ENCODE measurements at regions not wholly inside any gene's neighbourhood (a gene's known extent, or its start where the extent isn't known, plus 50 kb on each side); places are given as distances from the start of the nearest gene placed in this dataset.

DNA sequence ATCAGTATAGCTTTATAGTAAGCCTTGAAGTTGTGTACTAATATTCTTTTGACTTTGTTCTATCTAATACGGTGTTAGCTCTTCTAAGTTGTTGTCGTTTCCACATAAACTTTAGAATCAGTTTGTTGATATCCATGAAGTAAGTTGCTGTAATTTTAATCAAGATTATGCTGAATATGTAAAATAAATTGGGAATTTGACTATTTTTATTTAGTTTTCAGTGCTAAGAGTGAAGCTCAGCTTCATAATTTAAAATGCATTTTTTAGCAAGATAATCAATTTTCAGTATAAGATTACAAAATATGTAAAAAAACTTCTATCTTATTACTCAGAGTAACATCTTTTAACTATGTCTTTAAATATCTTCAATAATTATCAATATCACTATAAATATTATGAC is 1374.8 kb downstream of the PCDH7 start:
- no peaks in the 10 kb centered on the region for H3K4me1 Mint-ChIP-seq
- no peak overlapping the region for H3K4me3 ChIP-seq (ENCODE audit: low read length in 2 of 2)
- H3K36me3 Mint-ChIP-seq, result no peaks in the 10 kb centered on the region
- no peaks in the 10 kb centered on the region for H3K27me3 ChIP-seq (ENCODE audit: insufficient read depth, low read length)
- H3K27ac ChIP-seq (ENCODE audit: low read depth, low read length), result no peak overlapping the region
- H3K27me3 Mint-ChIP-seq, result no peaks in the 10 kb centered on the region
- peaks cover 0 to 13% (median 2%) of the 10 kb centered on the region in 8 donors for H3K9me3 Mint-ChIP-seq
- no peaks in the 10 kb centered on the region for H3K9me3 ChIP-seq (ENCODE audit: control insufficient read depth in 1 of 2, low read length in 2 of 2)
- POLR2A ChIA-PET (ENCODE audit: partially characterized antibody), result no interaction called here
- CTCF ChIA-PET (ENCODE audit: partially characterized antibody), result no interaction called here
- DNase-seq, result no peak
- no peaks in the 10 kb centered on the region for H3K4me1 ChIP-seq (ENCODE audit: insufficient read depth, low read length)
- H3K27ac Mint-ChIP-seq, result no peak overlapping the region
- intact Hi-C loops (cut with micrococcal nuclease), result no loop called here
- no peak overlapping the region for H3K4me3 Mint-ChIP-seq
- H3K36me3 ChIP-seq (ENCODE audit: insufficient read depth, low read length), result no peaks in the 10 kb centered on the region

DNA sequence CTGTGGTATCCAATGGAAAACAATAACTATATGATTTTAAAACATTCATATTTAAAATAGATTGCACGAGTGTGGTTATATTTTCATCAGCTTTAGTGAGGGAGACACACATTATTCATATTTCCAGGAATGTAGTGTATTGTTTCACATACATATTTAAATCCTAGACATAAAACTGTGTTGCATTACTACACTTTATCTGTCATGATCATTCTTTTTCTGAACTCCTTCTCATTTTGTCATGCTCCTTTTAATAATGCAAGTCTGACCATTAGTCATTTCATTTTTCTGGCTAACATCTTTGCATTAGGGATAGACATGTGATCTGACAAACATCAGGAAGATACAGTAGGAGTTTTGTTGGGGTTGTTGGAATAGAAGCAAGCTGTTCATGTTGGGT is 1382.7 kb downstream of the PCDH7 start:
- no peaks in the 10 kb centered on the region for H3K4me1 Mint-ChIP-seq
- ChIA-PET CTCF (ENCODE audit: partially characterized antibody) (no interaction called here), POLR2A (ENCODE audit: partially characterized antibody) (no interaction called here)
- peaks cover 0 to 19% (median 4%) of the 10 kb centered on the region in 8 donors for H3K9me3 Mint-ChIP-seq
- Histone ChIP-seq H3K27ac (ENCODE audit: low read depth, low read length) (no peak overlapping the region), H3K9me3 (ENCODE audit: control insufficient read depth in 1 of 2, low read length in 2 of 2) (no peaks in the 10 kb centered on the region), H3K4me3 (ENCODE audit: low read length in 2 of 2) (no peak overlapping the region), H3K27me3 (ENCODE audit: insufficient read depth, low read length) (no peaks in the 10 kb centered on the region), H3K36me3 (ENCODE audit: insufficient read depth, low read length) (no peaks in the 10 kb centered on the region), H3K4me1 (ENCODE audit: insufficient read depth, low read length) (no peaks in the 10 kb centered on the region)
- no peaks in the 10 kb centered on the region for H3K36me3 Mint-ChIP-seq
- no peak for DNase-seq
- H3K27me3 Mint-ChIP-seq, result no peaks in the 10 kb centered on the region
- no peak overlapping the region for H3K4me3 Mint-ChIP-seq
- intact Hi-C loops (cut with micrococcal nuclease), result no loop called here
- no peak overlapping the region for H3K27ac Mint-ChIP-seq

GRCh38 chr4:32106767-32107166 is 1386.6 kb downstream of the PCDH7 start:
- H3K4me1 Mint-ChIP-seq, result no peaks in the 10 kb centered on the region
- Histone ChIP-seq H3K9me3 (ENCODE audit: control insufficient read depth in 1 of 2, low read length in 2 of 2) (no peaks in the 10 kb centered on the region), H3K36me3 (ENCODE audit: insufficient read depth, low read length) (no peaks in the 10 kb centered on the region), H3K27ac (ENCODE audit: low read depth, low read length) (no peak overlapping the region), H3K4me3 (ENCODE audit: low read length in 2 of 2) (no peak overlapping the region), H3K4me1 (ENCODE audit: insufficient read depth, low read length) (no peaks in the 10 kb centered on the region), H3K27me3 (ENCODE audit: insufficient read depth, low read length) (no peaks in the 10 kb centered on the region)
- intact Hi-C loops (cut with micrococcal nuclease), result no loop called here
- H3K9me3 Mint-ChIP-seq, result peaks cover 0 to 19% (median 6%) of the 10 kb centered on the region in 8 donors
- ChIA-PET CTCF (ENCODE audit: partially characterized antibody) (no interaction called here), POLR2A (ENCODE audit: partially characterized antibody) (no interaction called here)
- H3K27me3 Mint-ChIP-seq, result no peaks in the 10 kb centered on the region
- no peak overlapping the region for H3K4me3 Mint-ChIP-seq
- no peaks in the 10 kb centered on the region for H3K36me3 Mint-ChIP-seq
- DNase-seq, result no peak
- H3K27ac Mint-ChIP-seq, result peak overlapping the region in 1 of 7 donors; percentile 4

DNA sequence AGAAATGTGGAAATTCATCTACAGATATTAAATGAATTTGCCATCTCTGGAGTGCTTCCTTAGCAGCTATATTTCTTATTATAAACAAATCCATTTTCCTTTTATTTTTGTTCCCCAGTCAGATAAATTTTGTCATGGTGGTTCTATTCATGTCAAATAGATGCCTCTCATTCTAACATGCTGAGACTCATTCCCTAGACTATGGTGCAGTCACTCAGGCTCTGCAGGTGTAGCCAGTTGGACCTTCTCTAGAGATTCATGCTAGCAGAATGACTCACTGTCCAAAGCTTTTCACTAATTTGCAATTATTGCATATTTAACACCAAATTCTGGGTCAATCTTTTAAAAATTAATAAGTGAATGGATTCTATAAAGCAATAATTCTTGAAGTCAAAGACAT is 1392.7 kb downstream of the PCDH7 start:
- H3K27ac Mint-ChIP-seq, result no peak overlapping the region
- H3K36me3 Mint-ChIP-seq, result no peaks in the 10 kb centered on the region
- Histone ChIP-seq H3K9me3 (ENCODE audit: control insufficient read depth in 1 of 2, low read length in 2 of 2) (no peaks in the 10 kb centered on the region), H3K4me1 (ENCODE audit: insufficient read depth, low read length) (no peaks in the 10 kb centered on the region), H3K27me3 (ENCODE audit: insufficient read depth, low read length) (no peaks in the 10 kb centered on the region), H3K36me3 (ENCODE audit: insufficient read depth, low read length) (no peaks in the 10 kb centered on the region), H3K27ac (ENCODE audit: low read depth, low read length) (no peak overlapping the region), H3K4me3 (ENCODE audit: low read length in 2 of 2) (no peak overlapping the region)
- ChIA-PET CTCF (ENCODE audit: partially characterized antibody) (no interaction called here), POLR2A (ENCODE audit: partially characterized antibody) (no interaction called here)
- no peak overlapping the region for H3K4me3 Mint-ChIP-seq
- intact Hi-C loops (cut with micrococcal nuclease), result no loop called here
- H3K4me1 Mint-ChIP-seq, result no peaks in the 10 kb centered on the region
- no peak for DNase-seq
- no peaks in the 10 kb centered on the region for H3K27me3 Mint-ChIP-seq
- H3K9me3 Mint-ChIP-seq, result peaks cover 0 to 7% (median 0%) of the 10 kb centered on the region in 8 donors

GRCh38 chr4:32117693-32118092 is 1397.5 kb downstream of the PCDH7 start:
- no peaks in the 10 kb centered on the region for H3K4me1 ChIP-seq (ENCODE audit: insufficient read depth, low read length)
- H3K27ac Mint-ChIP-seq, result no peak overlapping the region
- no peaks in the 10 kb centered on the region for H3K9me3 ChIP-seq (ENCODE audit: control insufficient read depth in 1 of 2, low read length in 2 of 2)
- H3K4me3 Mint-ChIP-seq, result no peak overlapping the region
- no peak overlapping the region for H3K4me3 ChIP-seq (ENCODE audit: low read length in 2 of 2)
- peaks cover 0 to 14% (median 2%) of the 10 kb centered on the region in 8 donors for H3K9me3 Mint-ChIP-seq
- intact Hi-C loops (cut with micrococcal nuclease), result no loop called here
- DNase-seq, result no peak
- ChIA-PET POLR2A (ENCODE audit: partially characterized antibody) (no interaction called here), CTCF (ENCODE audit: partially characterized antibody) (no interaction called here)
- H3K36me3 ChIP-seq (ENCODE audit: insufficient read depth, low read length), result no peaks in the 10 kb centered on the region
- no peaks in the 10 kb centered on the region for H3K27me3 Mint-ChIP-seq
- H3K4me1 Mint-ChIP-seq, result no peaks in the 10 kb centered on the region
- H3K27ac ChIP-seq (ENCODE audit: low read depth, low read length), result no peak overlapping the region
- H3K36me3 Mint-ChIP-seq, result no peaks in the 10 kb centered on the region
- H3K27me3 ChIP-seq (ENCODE audit: insufficient read depth, low read length), result no peaks in the 10 kb centered on the region

DNA sequence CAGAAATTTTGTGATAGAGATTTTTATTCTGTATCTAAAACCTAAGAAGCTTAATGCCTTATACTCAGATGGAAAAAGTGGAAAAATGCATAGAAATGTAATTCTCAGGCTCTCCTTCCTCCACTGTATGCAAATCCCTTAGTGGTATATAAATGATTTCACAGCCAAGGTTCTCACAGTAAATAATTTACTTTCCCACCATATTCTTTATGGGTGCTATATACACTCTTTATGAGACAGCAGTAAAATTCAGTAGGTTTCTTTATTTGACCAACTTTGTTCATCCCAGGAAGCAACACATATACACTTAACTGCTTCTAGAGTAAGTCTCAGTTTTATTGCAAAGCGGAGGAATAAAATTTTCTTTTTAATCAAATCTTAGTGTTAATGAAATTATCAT is 1399.7 kb downstream of the PCDH7 start:
- no peaks in the 10 kb centered on the region for H3K36me3 ChIP-seq (ENCODE audit: insufficient read depth, low read length)
- no peak overlapping the region for H3K4me3 ChIP-seq (ENCODE audit: low read length in 2 of 2)
- H3K9me3 Mint-ChIP-seq, result peaks cover 0 to 18% (median 6%) of the 10 kb centered on the region in 8 donors
- ChIA-PET POLR2A (ENCODE audit: partially characterized antibody) (no interaction called here), CTCF (ENCODE audit: partially characterized antibody) (no interaction called here)
- intact Hi-C loops (cut with micrococcal nuclease), result no loop called here
- H3K4me1 Mint-ChIP-seq, result no peaks in the 10 kb centered on the region
- H3K27me3 Mint-ChIP-seq, result no peaks in the 10 kb centered on the region
- no peak overlapping the region for H3K27ac ChIP-seq (ENCODE audit: low read depth, low read length)
- no peak for DNase-seq
- H3K27me3 ChIP-seq (ENCODE audit: insufficient read depth, low read length), result no peaks in the 10 kb centered on the region
- H3K4me1 ChIP-seq (ENCODE audit: insufficient read depth, low read length), result no peaks in the 10 kb centered on the region
- no peak overlapping the region for H3K27ac Mint-ChIP-seq
- H3K9me3 ChIP-seq (ENCODE audit: control insufficient read depth in 1 of 2, low read length in 2 of 2), result no peaks in the 10 kb centered on the region
- no peaks in the 10 kb centered on the region for H3K36me3 Mint-ChIP-seq
- H3K4me3 Mint-ChIP-seq, result no peak overlapping the region

- POLR2A ChIA-PET (ENCODE audit: partially characterized antibody), result no interaction called here
- CTCF ChIA-PET (ENCODE audit: partially characterized antibody), result no interaction called here
- Histone ChIP-seq H3K4me3 (ENCODE audit: low read length in 2 of 2) (no peak overlapping the region), H3K27ac (ENCODE audit: low read depth, low read length) (no peak overlapping the region), H3K27me3 (ENCODE audit: insufficient read depth, low read length) (no peaks in the 10 kb centered on the region), H3K9me3 (ENCODE audit: control insufficient read depth in 1 of 2, low read length in 2 of 2) (no peaks in the 10 kb centered on the region), H3K4me1 (ENCODE audit: insufficient read depth, low read length) (no peaks in the 10 kb centered on the region), H3K36me3 (ENCODE audit: insufficient read depth, low read length) (no peaks in the 10 kb centered on the region)
- no peak overlapping the region for H3K4me3 Mint-ChIP-seq
- H3K27ac Mint-ChIP-seq, result no peak overlapping the region
- H3K36me3 Mint-ChIP-seq, result peaks cover 0 to 2% of the 10 kb centered on the region in 2 donors
- H3K4me1 Mint-ChIP-seq, result no peaks in the 10 kb centered on the region
- no peaks in the 10 kb centered on the region for H3K27me3 Mint-ChIP-seq
- intact Hi-C loops (cut with micrococcal nuclease), result no loop called here
- no peak for DNase-seq
- peaks cover 3 to 24% (median 12%) of the 10 kb centered on the region in 8 donors for H3K9me3 Mint-ChIP-seq
These were observed 1408.4 kb downstream of the PCDH7 start for GRCh38 chr4:32128549-32128948.

DNA sequence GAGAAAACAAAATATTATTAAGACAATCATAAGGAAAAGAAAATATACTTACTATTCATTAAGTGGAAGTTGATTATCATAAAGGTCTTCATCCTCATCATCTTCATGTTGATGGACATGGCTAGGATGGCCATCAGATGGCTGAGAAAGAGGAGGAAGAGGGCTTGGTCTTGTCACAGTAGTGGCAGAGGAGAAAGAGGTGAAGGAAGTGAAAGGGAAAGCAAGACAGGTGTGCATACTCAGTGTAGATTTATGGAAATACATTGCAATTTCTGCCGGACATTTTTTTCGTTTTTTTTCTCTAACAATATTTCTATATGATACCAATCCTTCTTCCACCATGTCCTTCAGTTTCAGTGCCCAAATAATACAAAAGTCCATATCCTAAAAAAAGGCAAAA is 1409.8 kb downstream of the PCDH7 start:
- no peak overlapping the region for H3K4me3 ChIP-seq (ENCODE audit: low read length in 2 of 2)
- H3K9me3 ChIP-seq (ENCODE audit: control insufficient read depth in 1 of 2, low read length in 2 of 2), result no peaks in the 10 kb centered on the region
- no peak overlapping the region for H3K27ac ChIP-seq (ENCODE audit: low read depth, low read length)
- ChIA-PET CTCF (ENCODE audit: partially characterized antibody) (no interaction called here), POLR2A (ENCODE audit: partially characterized antibody) (no interaction called here)
- H3K36me3 ChIP-seq (ENCODE audit: insufficient read depth, low read length), result no peaks in the 10 kb centered on the region
- no peak overlapping the region for H3K27ac Mint-ChIP-seq
- H3K4me3 Mint-ChIP-seq, result no peak overlapping the region
- no peaks in the 10 kb centered on the region for H3K27me3 Mint-ChIP-seq
- H3K4me1 ChIP-seq (ENCODE audit: insufficient read depth, low read length), result no peaks in the 10 kb centered on the region
- H3K36me3 Mint-ChIP-seq, result peaks cover 0 to 2% of the 10 kb centered on the region in 2 donors
- H3K9me3 Mint-ChIP-seq, result peaks cover 3 to 29% (median 9%) of the 10 kb centered on the region in 8 donors
- intact Hi-C loops (cut with micrococcal nuclease), result no loop called here
- H3K27me3 ChIP-seq (ENCODE audit: insufficient read depth, low read length), result no peaks in the 10 kb centered on the region
- DNase-seq, result no peak
- no peaks in the 10 kb centered on the region for H3K4me1 Mint-ChIP-seq
